Ovary (tissue), 3 donors: ENCODE measurements at regions not wholly inside any gene's neighbourhood (a gene's known extent, or its start where the extent isn't known, plus 50 kb on each side); places are given as distances from the start of the nearest gene placed in this dataset.

Source experiments
- CTCF ChIP-seq, 3 donors: fragments of 450-650 bp in 2 of 3; fragments of 200-600 bp in 1 of 3; IDR thresholded peaks; one replicate each; pipeline versions ENCODE4 v1.5.1 to v1.8.0; 2016 to 2022; ENCODE audit warnings: antibody characterized with exemption in 3 of 3, mild to moderate bottlenecking in 1 of 3
- POLR2A ChIP-seq: fragments of 450-650 bp; IDR thresholded peaks from one replicate; pipeline ENCODE4 v1.6.1; 2017; ENCODE audit warnings: antibody characterized with exemption, mild to moderate bottlenecking, moderate library complexity
- donor health status: DM: no; HTN: no; CAD: no.

GRCh38 chr11:24093375-24093774, 403.5 kb upstream of the LUZP2 start:
- TF ChIP-seq CTCF (IDR thresholded peaks at IDR 0.05) (no peak), POLR2A (no peak)
